ENCODE measurements at regions not wholly inside any gene's neighbourhood (a gene's known extent, or its start where the extent isn't known, plus 50 kb on each side); places are given as distances from the start of the nearest gene placed in this dataset.

- Histone ChIP-seq H3K9me3 (no peaks in the 10 kb centered on the region), H3K36me3 (no peaks in the 10 kb centered on the region), H3K27ac (no peak overlapping the region), H3K4me3 (no peak overlapping the region), H3K4me1 (no peaks in the 10 kb centered on the region), H3K27me3 (no peaks in the 10 kb centered on the region)
- intact Hi-C loops (cut with DNase I), result no loop called here
- DNase-seq (ENCODE audit: extremely low spot score in 2 of 2), result peak in 1 of 2 donors; percentile 56
- no peak for TF ChIP-seq POLR2AphosphoS5 (IDR thresholded peaks at IDR 0.05; ENCODE audit: insufficient read depth in 1 of 2, low read depth in 1 of 2)
- no peak for TF ChIP-seq CTCF (IDR thresholded peaks at IDR 0.05)
- no peak for TF ChIP-seq POLR2A (IDR thresholded peaks at IDR 0.05)
Observed at GRCh38 chr15:29476503-29477080, 207.0 kb upstream of the NSMCE3 start.

- Histone ChIP-seq H3K4me1 (peaks cover 6% of the 10 kb centered on the region), H3K27me3 (no peaks in the 10 kb centered on the region), H3K9me3 (no peaks in the 10 kb centered on the region), H3K27ac (no peak overlapping the region), H3K4me3 (no peak overlapping the region), H3K36me3 (no peaks in the 10 kb centered on the region)
- TF ChIP-seq CTCF (IDR thresholded peaks at IDR 0.05), result no peak
- no peak for TF ChIP-seq POLR2AphosphoS5 (IDR thresholded peaks at IDR 0.05; ENCODE audit: insufficient read depth in 1 of 2, low read depth in 1 of 2)
- no peak for TF ChIP-seq POLR2A (IDR thresholded peaks at IDR 0.05)
- intact Hi-C loops (cut with DNase I), result no loop called here
- peak in 1 of 2 donors; percentile 58 for DNase-seq (ENCODE audit: extremely low spot score in 2 of 2)
Observed at GRCh38 chr15:29475096-29475495, 205.5 kb upstream of the NSMCE3 start.

GRCh38 chr15:29473621-29474105 lies 204.0 kb upstream of the NSMCE3 start:
- no peaks in the 10 kb centered on the region for H3K9me3 ChIP-seq
- no peaks in the 10 kb centered on the region for H3K36me3 ChIP-seq
- intact Hi-C loops (cut with DNase I), result no loop called here
- H3K4me3 ChIP-seq, result no peak overlapping the region
- DNase-seq (ENCODE audit: extremely low spot score in 2 of 2), result no peak
- H3K4me1 ChIP-seq, result peaks cover 6% of the 10 kb centered on the region
- no peak overlapping the region for H3K27ac ChIP-seq
- TF ChIP-seq POLR2A (IDR thresholded peaks at IDR 0.05), result no peak
- TF ChIP-seq CTCF (IDR thresholded peaks at IDR 0.05), result no peak
- TF ChIP-seq POLR2AphosphoS5 (IDR thresholded peaks at IDR 0.05; ENCODE audit: insufficient read depth in 1 of 2, low read depth in 1 of 2), result no peak
- no peaks in the 10 kb centered on the region for H3K27me3 ChIP-seq

- TF ChIP-seq POLR2A (IDR thresholded peaks at IDR 0.05) (no peak), CTCF (IDR thresholded peaks at IDR 0.05) (no peak), POLR2AphosphoS5 (IDR thresholded peaks at IDR 0.05; ENCODE audit: insufficient read depth in 1 of 2, low read depth in 1 of 2) (no peak)
- Histone ChIP-seq H3K9me3 (no peaks in the 10 kb centered on the region), H3K27ac (no peak overlapping the region), H3K4me3 (no peak overlapping the region), H3K4me1 (peaks cover 6% of the 10 kb centered on the region), H3K27me3 (no peaks in the 10 kb centered on the region), H3K36me3 (no peaks in the 10 kb centered on the region)
- DNase-seq (ENCODE audit: extremely low spot score in 2 of 2), result no peak
- intact Hi-C loops (cut with DNase I), result no loop called here
Observed at GRCh38 chr15:29472901-29473445, 203.4 kb upstream of the NSMCE3 start.

- no peaks in the 10 kb centered on the region for H3K9me3 ChIP-seq
- no peak overlapping the region for H3K27ac ChIP-seq
- no peaks in the 10 kb centered on the region for H3K36me3 ChIP-seq
- TF ChIP-seq POLR2A (IDR thresholded peaks at IDR 0.05) (no peak), POLR2AphosphoS5 (IDR thresholded peaks at IDR 0.05; ENCODE audit: insufficient read depth in 1 of 2, low read depth in 1 of 2) (no peak), CTCF (IDR thresholded peaks at IDR 0.05) (no peak)
- peaks cover 6% of the 10 kb centered on the region for H3K4me1 ChIP-seq
- intact Hi-C loops (cut with DNase I), result no loop called here
- H3K27me3 ChIP-seq, result no peaks in the 10 kb centered on the region
- peak in 1 of 2 donors; percentile 58 for DNase-seq (ENCODE audit: extremely low spot score in 2 of 2)
- no peak overlapping the region for H3K4me3 ChIP-seq
Observed at GRCh38 chr15:29471757-29472156, 202.1 kb upstream of the NSMCE3 start.

Measured in vagina (tissue), 2 donors.